ENCODE measurements at regions not wholly inside any gene's neighbourhood (a gene's known extent, or its start where the extent isn't known, plus 50 kb on each side); places are given as distances from the start of the nearest gene placed in this dataset.

DNA sequence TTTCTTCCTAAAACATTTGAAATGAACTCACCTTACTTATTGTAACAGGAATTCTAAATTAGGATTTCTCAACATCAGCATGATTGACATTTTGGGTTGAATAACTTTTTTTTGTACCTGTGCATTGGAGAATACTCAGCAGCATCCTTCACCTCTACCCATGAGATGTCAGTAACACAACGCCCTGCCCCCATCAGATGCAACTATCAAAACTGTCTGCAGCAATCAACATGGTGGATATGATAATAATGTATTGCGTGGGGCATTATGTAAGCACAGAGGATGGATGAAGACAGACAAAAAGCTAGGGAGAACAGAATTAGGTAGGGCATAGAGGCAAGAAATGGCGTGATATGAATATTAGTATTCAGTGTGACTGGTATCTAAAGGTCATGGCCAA is 94.1 kb downstream of the PLK2 start:
- TF ChIP-seq GATA3 (IDR thresholded peaks at IDR 0.05; ENCODE audit: low read depth, low read length) (no peak), GATA2 (IDR thresholded peaks at IDR 0.05; ENCODE audit: low read depth, low read length) (no peak)
